HCEC 1CT (cell line): ENCODE measurements at regions not wholly inside any gene's neighbourhood (a gene's known extent, or its start where the extent isn't known, plus 50 kb on each side); places are given as distances from the start of the nearest gene placed in this dataset.

Source experiments
- DNase-seq: peaks from one replicate; pipeline ENCODE4 v3.0.0-alpha.2; 2017

DNA sequence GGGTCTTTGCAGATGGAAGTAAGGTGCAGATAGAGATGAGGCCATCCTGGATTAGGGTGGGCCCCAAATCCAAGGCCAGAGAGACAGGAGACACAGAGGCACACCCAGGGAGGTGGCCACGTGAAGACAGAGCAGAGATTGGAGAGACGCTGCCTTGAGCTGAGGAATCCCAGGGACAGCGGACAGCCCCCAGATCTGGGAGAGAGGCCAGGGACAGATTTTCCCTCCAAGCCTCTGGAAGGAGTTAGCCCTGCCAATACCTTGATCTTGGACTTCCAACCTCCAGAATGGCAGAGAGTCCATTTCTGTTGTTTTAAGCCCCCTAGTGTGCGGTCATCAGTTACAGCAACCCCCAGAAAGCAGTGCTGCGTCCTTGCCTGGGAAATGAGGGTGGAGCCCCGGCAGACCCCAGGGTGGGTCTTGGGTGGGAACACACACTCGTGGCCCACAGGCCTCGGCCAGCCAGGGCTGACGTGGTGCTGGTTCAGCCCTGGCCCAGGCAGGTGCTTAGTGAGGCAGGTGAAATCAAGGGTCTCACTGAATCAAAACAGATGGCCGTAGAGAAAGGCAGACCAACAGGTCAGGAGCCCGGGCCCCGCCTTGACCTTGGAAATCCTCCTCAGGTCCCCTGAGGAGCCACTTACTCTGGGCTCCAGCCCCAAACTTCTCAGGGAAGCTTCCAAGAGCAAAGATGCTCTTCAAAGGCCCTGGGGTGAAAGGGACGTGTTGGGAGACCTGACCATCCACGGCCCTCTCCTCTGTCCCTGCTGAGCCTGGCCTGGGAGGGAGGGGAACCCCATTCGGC is 169.3 kb downstream of the RBFOX3 start:
- no peak for DNase-seq

GRCh38 chr17:79440251-79440650 is 170.6 kb downstream of the RBFOX3 start:
- DNase-seq: no peak

- no peak for DNase-seq
These were observed 171.4 kb downstream of the RBFOX3 start for GRCh38 chr17:79439493-79439892.

DNA sequence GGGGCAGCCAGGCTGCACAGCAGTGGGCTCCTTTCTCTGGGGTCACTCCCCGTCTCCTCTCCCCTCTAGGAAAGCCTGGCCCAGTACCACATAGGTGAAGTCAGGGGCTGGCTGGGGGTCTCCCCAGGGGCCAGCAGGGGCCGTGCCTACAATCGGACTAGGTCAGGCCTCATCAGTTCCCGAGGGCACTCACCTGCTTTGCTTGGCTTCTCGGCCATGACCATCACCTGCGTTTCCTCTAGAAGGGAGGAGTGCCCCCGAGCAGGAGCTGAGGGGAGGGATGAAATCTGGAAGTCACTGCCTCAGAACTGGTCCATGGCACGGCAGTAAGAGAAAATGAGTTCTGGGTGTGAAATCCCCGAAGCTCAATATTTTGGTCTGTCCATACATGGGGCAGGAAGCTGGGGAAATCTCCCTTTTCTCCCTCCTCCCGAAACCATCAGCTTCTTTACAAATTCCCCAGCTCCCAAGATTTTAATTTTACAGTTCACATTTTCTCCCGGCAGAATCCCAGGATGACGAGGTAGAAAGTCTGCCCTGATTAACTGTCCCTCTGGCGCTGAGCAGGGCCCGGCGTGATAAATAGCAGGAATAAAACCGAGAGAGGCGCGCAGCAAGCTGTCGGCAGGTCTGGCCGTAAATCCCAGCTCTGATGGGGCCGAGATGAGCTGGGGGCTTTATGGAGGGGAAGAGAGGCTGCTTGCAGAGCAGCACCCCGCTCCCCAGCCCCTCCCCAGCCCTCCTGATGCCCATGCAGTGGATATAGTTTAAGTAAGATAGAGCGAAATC is 172.1 kb downstream of the RBFOX3 start:
- no peak for DNase-seq

DNA sequence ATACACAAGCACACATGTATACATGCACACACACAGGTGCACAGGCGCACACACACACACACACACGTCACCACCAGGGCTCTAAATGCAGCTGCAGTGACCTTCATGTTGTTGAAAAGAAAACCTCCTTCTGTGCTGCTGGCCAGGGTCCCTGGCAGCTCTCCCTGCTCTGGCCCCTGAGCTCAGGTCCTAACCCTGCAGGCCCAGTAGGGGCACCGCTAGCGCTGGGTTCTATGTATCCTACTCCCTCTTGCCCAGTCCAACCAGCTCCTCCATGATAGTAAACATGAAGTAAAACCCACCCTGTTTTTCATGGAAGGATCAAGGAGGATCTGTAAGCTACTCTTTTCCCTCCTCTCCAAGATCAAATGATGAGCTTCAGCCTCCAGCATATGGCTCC is 172.8 kb downstream of the RBFOX3 start:
- no peak for DNase-seq

GRCh38 chr17:79437081-79437480 is 173.8 kb downstream of the RBFOX3 start:
- no peak for DNase-seq

DNA sequence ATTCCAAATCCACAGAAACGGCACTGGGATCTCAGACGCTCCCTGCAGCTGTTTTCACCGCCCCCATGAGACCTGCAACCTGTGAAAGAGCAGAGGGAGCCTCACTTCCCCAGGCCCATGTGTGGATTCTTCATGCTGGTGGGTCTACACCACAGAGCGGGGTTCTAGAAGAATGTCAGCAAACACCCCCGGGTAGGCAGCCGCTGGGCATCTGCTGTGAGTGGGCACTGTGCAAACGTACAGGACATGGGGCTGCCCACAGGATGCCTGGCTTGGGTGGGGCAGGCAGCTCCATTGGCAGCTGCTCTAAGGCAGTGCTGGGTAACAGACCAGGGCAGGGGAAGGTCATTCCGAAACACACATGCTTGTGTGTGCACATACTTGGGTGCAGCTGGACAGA is 174.9 kb downstream of the RBFOX3 start:
- no peak for DNase-seq

DNA sequence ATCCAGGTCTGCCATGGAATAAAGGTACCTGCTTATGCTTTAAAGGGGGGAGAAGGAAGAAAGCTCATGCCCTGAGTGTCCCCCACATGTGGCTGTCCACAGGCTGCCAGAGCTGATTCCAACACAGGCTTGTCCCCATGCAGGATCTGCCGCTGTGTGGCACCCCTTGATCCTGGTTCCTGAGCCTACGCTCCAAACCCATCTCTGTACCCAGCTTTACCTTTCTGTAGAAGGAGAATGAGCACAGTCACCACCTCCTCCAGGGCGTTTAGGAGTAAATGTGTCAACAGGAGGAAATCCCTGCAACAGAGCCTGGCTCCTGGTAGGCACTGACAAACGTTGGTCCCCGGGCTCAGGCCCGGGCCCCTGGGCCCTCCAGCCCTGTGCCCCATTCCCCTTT is 175.6 kb downstream of the RBFOX3 start:
- no peak for DNase-seq

- no peak for DNase-seq
These were observed 176.6 kb downstream of the RBFOX3 start for GRCh38 chr17:79434215-79434614.

GRCh38 chr17:79433379-79433778 is 177.5 kb downstream of the RBFOX3 start:
- DNase-seq: no peak

DNA sequence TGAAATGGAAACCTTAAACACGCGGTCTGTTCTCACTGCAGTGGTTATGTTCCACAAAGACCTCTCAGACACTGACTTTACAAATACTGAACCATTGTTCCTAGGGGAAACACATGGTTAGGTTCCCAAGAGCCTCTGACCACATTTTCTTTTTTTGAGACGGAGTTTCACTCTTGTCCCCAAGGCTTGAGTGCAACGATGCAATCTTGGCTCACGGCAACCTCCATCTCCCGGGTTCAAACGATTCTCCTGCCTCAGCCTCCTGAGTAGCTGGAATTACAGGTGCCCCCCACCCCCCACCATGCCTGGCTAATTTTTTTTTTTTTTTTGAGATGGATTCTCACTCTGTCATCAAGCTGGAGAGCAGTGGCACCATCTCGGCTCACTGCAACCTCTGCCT is 179.7 kb downstream of the RBFOX3 start:
- no peak for DNase-seq

DNA sequence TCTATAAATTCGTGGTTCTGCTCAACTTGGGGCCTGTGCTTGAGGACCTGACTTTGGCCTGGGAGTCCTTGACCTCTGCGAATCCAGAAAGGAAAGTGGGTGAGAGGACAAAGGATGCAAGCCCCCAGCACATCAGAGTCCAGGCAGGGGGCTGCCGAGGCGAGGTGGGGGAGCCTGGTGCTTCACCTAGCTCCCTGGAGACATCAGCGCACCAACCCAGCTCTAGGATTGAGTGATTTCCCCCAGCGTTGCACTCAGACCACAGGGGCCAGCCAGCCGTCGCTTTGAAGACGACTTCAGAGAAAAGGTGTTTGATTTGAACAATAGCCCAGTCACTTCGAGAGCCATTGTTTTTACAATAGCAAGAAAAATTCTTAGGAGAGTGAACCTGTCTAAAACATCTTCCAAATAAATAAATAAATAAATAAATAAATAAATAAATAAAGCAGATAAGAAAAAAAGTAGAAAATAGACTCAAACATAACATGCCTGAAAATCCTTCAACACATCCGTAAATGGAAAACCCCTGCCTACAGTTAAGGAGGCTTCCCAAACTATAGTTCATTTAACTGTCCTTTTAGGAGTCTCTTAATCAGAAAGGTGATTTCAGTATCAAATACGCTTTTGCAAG is 180.9 kb downstream of the RBFOX3 start:
- no peak for DNase-seq

- DNase-seq: no peak
These were observed 181.9 kb downstream of the RBFOX3 start for GRCh38 chr17:79428988-79429387.

GRCh38 chr17:79427621-79428539 is 183.0 kb downstream of the RBFOX3 start:
- DNase-seq: no peak

GRCh38 chr17:79425686-79426085 is 185.2 kb downstream of the RBFOX3 start:
- DNase-seq: no peak

- no peak for DNase-seq
These were observed 186.2 kb downstream of the RBFOX3 start for GRCh38 chr17:79424471-79425185.

DNA sequence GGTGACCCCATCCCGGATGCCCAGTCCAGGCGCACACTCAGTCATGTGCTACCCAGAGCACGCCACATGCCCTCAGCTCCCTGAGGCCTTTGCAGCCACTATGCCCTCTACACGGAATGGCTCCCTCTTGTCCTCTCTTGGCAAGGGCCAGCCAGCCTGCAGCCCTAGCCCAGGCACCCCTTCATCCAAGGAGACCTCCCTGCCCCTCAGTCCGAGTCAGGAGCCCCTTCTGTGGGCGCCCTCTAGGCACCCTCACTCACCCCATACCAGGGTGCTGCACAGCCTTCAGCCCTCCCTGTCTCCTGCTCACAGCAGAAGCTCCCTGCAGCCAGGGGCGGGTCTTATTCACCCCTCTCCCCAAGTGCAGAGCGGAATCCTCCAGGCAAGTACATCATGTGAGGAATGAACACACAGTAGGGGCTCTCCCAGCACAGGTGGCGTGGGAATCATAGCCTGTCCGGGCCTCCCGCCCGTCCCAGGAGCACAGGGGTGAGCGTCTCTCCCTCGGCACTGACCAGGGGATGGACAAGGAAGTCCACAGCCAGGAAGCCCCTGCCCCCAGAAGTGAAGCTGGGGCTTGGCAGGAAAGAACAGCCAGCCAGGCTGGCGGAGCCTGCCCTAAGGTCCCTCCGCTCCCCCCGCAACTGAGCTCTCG is 186.9 kb downstream of the RBFOX3 start:
- no peak for DNase-seq

- no peak for DNase-seq
These were observed 188.6 kb downstream of the RBFOX3 start for GRCh38 chr17:79422236-79422635.

DNA sequence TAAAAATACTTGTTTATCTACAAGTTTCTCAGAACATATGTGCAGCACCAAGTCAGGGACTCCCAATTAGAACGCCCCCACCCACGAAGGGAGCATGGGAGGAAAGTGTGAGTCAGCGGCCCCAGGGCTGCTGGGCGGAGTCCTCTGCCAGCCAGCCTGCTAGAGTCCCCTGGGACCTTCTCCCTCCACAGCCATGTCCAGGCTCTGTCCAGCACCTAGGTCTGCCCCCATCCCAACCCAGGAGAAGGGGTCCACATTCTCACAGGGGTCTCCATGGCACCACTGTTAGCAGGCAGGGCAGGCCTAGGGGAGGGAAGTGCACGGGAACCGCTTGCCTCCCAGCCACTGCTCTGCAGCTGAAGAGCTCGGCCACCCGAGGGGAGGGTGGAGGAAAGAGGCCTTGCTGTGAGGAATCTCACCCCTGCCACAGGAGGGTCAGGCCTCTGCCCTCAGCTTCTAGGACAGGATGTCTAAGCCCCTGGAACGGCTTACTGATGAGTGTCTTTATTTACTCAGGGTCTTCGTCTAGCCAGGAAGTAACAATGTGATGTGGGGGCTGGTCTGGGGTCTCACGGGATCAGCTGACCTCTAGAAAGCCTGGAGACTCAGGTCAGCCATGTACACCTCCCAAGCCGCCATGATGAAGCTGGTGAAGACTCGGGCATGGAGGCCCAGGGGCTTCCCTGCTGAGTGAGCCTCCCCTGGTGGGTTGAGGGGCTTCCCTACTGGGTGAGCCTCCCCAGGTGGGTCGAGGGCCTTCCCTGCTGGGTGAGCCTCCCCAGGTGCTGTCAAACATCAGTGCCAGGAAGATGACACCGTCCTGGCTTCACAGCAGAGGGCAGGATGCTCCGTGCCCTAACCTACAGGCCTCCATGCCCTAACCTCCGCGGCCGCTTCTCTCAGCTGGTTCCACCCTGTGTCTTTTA is 190.3 kb downstream of the RBFOX3 start:
- no peak for DNase-seq

- DNase-seq: no peak
These were observed 193.3 kb downstream of the RBFOX3 start for GRCh38 chr17:79417476-79417988.
